ENCODE measurements at regions not wholly inside any gene's neighbourhood (a gene's known extent, or its start where the extent isn't known, plus 50 kb on each side); places are given as distances from the start of the nearest gene placed in this dataset.

DNA sequence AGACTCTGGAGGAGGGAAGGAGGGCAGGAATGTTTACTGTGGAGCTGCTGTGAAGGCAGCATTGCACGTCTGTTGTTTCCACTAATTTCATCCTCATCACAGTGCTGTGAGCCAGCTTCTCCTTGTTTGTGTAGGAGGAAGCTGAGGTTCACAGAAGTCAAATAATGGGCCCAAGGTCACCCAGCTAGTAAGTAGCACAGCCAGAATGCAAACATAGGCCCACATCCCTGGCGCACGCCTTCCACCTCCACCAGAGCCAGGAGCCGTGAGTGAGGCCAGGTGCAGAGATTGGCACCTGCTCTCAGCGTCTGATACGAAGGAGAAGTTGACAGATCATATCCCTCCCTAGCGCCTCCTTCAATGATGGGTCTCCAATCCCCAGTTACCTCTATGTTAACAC lies 93.6 kb downstream of the HTR5A start:
- no peak overlapping the region for H3K4me2 ChIP-seq (ENCODE audit: control insufficient read depth, extremely low read depth, insufficient read depth, low read depth, low read length)
- no peak overlapping the region for H3K9ac ChIP-seq (ENCODE audit: control insufficient read depth, extremely low read depth, insufficient read depth, low read length)
- H3K79me2 ChIP-seq (ENCODE audit: control insufficient read depth, insufficient read depth, low read length) = no peaks in the 10 kb centered on the region
- no peaks in the 10 kb centered on the region for H3K36me3 ChIP-seq (ENCODE audit: control insufficient read depth in 2 of 2, extremely low read depth in 1 of 2, insufficient read depth in 2 of 2, low read length in 2 of 2)
- no peaks in the 10 kb centered on the region for H3K4me1 ChIP-seq (ENCODE audit: control insufficient read depth, extremely low read depth, insufficient read depth, low read length)
- H3K9me1 ChIP-seq (ENCODE audit: control insufficient read depth, extremely low read depth, insufficient read depth, low read length) = no peaks in the 10 kb centered on the region
- no peaks in the 10 kb centered on the region for H3K27me3 ChIP-seq (ENCODE audit: control insufficient read depth, extremely low read depth, insufficient read depth, low read length)
- DNase-seq (ENCODE audit: low read depth, low spot score) = no peak
- dilution Hi-C loops (cut with MboI; ENCODE audit: extremely low pct_ligation_motif_present, low sequenced_read_pairs) = no loop called here
- no peak for FAIRE-seq
- H3K4me3 ChIP-seq (ENCODE audit: control insufficient read depth in 2 of 3, extremely low read depth in 1 of 3, insufficient read depth in 2 of 3, low read depth in 1 of 3, low read length in 3 of 3) = no peak overlapping the region
- no peaks in the 10 kb centered on the region for H4K20me1 ChIP-seq (ENCODE audit: control insufficient read depth, extremely low read depth, insufficient read depth, low read length)
- TF ChIP-seq EZH2 (IDR thresholded peaks at IDR 0.05; ENCODE audit: low read length) = no peak
- TF ChIP-seq, protein P1, sequence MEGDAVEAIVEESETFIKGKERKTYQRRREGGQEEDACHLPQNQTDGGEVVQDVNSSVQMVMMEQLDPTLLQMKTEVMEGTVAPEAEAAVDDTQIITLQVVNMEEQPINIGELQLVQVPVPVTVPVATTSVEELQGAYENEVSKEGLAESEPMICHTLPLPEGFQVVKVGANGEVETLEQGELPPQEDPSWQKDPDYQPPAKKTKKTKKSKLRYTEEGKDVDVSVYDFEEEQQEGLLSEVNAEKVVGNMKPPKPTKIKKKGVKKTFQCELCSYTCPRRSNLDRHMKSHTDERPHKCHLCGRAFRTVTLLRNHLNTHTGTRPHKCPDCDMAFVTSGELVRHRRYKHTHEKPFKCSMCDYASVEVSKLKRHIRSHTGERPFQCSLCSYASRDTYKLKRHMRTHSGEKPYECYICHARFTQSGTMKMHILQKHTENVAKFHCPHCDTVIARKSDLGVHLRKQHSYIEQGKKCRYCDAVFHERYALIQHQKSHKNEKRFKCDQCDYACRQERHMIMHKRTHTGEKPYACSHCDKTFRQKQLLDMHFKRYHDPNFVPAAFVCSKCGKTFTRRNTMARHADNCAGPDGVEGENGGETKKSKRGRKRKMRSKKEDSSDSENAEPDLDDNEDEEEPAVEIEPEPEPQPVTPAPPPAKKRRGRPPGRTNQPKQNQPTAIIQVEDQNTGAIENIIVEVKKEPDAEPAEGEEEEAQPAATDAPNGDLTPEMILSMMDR (optimal IDR thresholded peaks at IDR 0.05 in 1 of 3, IDR thresholded peaks at IDR 0.05 in 1 of 3, conservative IDR thresholded peaks at IDR 0.05 in 1 of 3; ENCODE audit: extremely low read depth in 1 of 3, insufficient read depth in 2 of 3, low read length in 3 of 3) = no peak
- H3K9me3 ChIP-seq (ENCODE audit: control insufficient read depth, low read depth, low read length) = peaks cover 2% of the 10 kb centered on the region
- no peak overlapping the region for H3K27ac ChIP-seq (ENCODE audit: control insufficient read depth, insufficient read depth, low read length)
- H2AFZ ChIP-seq (ENCODE audit: control insufficient read depth, low read length) = no peak overlapping the region

DNA sequence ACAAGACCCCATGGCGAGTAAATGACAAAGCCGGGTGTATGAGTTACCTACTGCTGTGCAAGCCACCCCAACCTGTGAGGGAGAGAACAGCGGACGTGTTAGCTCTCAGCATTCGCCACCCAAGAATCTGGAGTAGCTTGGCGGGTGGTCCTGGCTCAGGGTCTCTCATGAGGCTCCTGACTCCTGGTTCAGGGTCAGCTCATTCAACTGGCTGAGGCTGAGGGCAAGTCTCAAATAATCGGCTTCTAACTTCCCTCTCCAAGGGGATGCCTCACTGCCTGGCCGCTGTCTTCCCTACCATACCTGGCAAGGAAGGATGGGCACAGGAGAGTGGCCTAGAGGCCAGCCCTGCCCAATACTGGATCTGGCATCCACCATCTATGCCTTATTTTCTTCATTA lies 94.2 kb downstream of the HTR5A start:
- Histone ChIP-seq H4K20me1 (ENCODE audit: control insufficient read depth, extremely low read depth, insufficient read depth, low read length) (no peaks in the 10 kb centered on the region), H3K4me2 (ENCODE audit: control insufficient read depth, extremely low read depth, insufficient read depth, low read depth, low read length) (no peak overlapping the region), H3K9ac (ENCODE audit: control insufficient read depth, extremely low read depth, insufficient read depth, low read length) (no peak overlapping the region), H3K4me1 (ENCODE audit: control insufficient read depth, extremely low read depth, insufficient read depth, low read length) (no peaks in the 10 kb centered on the region), H3K4me3 (ENCODE audit: control insufficient read depth in 2 of 3, extremely low read depth in 1 of 3, insufficient read depth in 2 of 3, low read depth in 1 of 3, low read length in 3 of 3) (no peak overlapping the region), H3K9me1 (ENCODE audit: control insufficient read depth, extremely low read depth, insufficient read depth, low read length) (no peaks in the 10 kb centered on the region), H2AFZ (ENCODE audit: control insufficient read depth, low read length) (no peak overlapping the region), H3K27ac (ENCODE audit: control insufficient read depth, insufficient read depth, low read length) (no peak overlapping the region), H3K9me3 (ENCODE audit: control insufficient read depth, low read depth, low read length) (peaks cover 2% of the 10 kb centered on the region), H3K27me3 (ENCODE audit: control insufficient read depth, extremely low read depth, insufficient read depth, low read length) (no peaks in the 10 kb centered on the region), H3K36me3 (ENCODE audit: control insufficient read depth in 2 of 2, extremely low read depth in 1 of 2, insufficient read depth in 2 of 2, low read length in 2 of 2) (no peaks in the 10 kb centered on the region), H3K79me2 (ENCODE audit: control insufficient read depth, insufficient read depth, low read length) (no peaks in the 10 kb centered on the region)
- dilution Hi-C loops (cut with MboI; ENCODE audit: extremely low pct_ligation_motif_present, low sequenced_read_pairs) = no loop called here
- TF ChIP-seq EZH2 (IDR thresholded peaks at IDR 0.05; ENCODE audit: low read length) = no peak
- TF ChIP-seq, protein P1 (optimal IDR thresholded peaks at IDR 0.05 in 1 of 3, IDR thresholded peaks at IDR 0.05 in 1 of 3, conservative IDR thresholded peaks at IDR 0.05 in 1 of 3; ENCODE audit: extremely low read depth in 1 of 3, insufficient read depth in 2 of 3, low read length in 3 of 3) = no peak
- FAIRE-seq (no peak), DNase-seq (ENCODE audit: low read depth, low spot score) (no peak)

Measured in keratinocyte (primary cell).